Fibroblast of skin of right biceps (primary cell): ENCODE measurements at regions not wholly inside any gene's neighbourhood (a gene's known extent, or its start where the extent isn't known, plus 50 kb on each side); places are given as distances from the start of the nearest gene placed in this dataset.
"Not testable (repeated sequence)": the region's sequence is repeated elsewhere in the genome, so short reads cannot be mapped to it uniquely, and the experiment has no call there.

Experiments
- DNase-seq: peaks from one replicate; pipeline ENCODE4 v3.0.0-alpha.2; 2013

DNA sequence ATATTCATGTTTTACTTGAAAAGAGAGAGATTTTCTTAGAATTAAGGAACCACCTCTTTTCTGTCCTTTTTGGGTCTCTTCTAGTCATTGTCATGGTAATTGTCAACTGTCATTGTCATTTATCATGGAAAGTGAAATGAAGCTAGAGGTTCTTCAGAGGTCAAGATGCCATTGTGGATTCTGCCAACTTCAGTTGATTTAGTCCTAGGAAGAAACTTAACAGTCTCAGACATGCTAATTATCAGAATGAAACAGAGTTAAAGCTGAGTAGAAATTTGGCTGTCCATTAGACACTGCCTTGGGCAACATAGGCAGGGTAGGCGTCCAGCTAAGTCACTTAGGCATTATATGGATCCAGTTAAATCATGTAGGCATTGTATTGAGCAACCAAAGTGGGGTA lies 796.1 kb upstream of the ADGRL3 start:
- DNase-seq: no peak

DNA sequence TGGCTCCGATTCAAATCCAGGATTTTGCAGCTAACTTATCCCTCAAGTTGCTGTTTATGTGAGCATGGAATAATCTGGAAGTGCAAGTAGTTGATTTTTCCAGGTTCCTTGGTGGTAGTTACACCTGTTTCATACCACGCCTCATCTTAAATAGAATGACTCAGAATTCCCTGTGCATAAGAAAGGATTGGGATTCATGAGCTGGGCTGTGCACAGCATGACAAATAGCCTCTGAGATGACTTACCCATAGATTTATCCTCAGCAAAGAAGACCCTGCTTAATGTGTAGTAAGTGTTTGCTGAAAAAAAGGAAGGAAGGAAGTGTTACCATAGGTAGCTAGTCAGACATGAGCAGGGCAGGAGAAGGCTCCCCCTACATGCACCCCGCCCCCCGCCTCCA lies 777.7 kb upstream of the ADGRL3 start:
- DNase-seq: no peak

DNA sequence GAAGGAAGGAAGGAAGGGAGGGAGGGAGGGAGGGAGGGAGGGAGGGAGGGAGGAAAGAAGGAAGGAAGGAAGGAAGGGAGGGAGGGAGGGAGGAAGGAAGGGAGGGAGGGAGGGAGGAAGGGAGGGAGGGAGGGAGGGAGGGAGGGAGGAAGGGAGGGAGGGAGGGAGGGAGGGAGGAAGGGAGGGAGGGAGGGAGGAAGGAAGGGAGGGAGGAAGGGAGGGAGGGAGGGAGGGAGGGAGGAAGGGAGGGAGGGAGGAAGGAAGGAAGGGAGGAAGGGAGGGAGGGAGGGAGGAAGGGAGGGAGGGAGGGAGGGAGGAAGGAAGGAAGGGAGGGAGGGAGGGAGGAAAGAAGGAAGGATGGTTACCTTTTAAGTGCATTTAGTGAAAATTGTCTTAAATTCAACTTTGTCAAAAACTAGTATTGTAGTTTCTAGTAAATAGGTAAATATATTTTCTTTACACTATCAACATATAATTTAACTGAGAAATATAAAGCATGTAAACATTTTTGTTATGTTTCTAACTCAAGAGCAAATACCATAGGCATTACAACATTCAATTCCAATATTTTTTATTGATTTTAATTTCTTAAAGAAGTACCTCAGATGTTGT lies 776.4 kb upstream of the ADGRL3 start:
- DNase-seq: not testable (repeated sequence)

DNA sequence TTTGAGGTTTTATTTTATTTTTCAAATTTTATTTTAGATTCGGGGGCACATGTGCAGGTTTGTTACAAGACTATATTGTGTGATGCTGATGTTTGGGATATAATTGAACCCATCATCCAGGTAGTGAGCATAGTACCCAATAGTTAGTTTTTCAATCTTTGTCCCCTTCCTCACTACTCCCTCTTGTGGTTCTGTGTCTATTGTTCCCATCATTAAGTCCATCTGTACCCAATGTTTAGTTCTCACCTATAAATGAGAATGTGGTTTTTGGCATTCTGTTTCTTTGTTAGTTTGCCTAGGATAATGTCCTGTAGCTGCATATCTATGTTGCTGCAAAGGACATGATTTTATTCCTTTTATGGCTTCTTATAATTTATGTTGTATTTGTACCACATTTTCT lies 767.2 kb upstream of the ADGRL3 start:
- DNase-seq: no peak

DNA sequence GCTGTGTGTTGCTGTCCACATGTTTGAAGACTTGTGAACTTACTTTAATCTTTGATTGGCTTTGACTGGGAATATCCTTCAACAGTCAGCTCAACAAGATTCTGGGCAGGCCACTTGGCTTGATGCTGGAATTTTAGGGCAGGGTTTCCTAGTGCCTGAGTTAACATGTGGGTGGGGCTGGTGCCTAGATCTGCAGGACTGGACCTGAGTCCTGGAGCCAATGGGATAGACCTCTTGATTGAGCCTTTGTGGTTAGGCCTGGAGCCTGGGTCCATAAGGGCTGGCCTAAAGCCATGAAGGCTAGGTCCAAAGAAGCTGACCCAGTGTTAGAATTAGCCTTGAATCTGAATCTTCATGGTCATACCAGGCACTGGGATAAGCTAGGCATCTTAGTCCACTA lies 757.1 kb upstream of the ADGRL3 start:
- no peak for DNase-seq

DNA sequence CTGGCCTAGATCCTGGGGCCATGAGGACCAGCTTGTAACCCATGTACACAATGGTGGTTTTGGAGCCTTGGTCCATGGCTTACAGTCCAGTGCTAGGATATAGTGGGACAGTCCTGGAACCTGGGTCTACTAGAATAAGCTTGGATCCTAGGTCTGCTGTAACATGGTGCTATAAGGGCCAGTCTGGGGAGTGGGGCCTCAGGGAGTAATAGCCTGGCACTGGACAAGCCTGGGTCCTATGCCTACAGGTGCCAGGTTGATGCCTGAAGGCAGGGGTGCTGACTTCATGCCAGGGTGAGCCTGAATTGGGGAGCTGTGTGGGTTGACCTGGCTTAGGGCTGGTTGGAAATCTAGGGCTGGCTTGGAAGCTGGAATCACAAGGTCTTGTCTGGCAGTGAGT lies 756.3 kb upstream of the ADGRL3 start:
- DNase-seq: no peak

DNA sequence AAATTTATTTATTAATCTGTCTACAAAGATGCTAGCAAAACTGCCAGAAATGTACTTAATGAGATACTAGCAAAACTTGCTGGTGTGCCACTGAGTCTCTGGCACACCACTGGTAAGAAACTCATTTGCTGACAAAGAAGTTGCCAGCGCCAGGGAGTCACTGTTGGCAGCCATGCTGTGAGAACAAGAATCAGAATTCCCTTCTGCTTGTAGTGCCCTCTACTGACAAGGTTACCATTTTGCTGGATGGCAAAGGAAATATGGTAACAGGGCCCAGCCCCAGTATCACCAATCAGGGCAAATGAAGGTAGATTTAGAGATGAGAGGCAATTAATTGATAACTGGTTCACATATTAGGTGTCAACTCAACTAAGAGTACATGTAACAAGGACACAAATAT lies 750.1 kb upstream of the ADGRL3 start:
- no peak for DNase-seq

DNA sequence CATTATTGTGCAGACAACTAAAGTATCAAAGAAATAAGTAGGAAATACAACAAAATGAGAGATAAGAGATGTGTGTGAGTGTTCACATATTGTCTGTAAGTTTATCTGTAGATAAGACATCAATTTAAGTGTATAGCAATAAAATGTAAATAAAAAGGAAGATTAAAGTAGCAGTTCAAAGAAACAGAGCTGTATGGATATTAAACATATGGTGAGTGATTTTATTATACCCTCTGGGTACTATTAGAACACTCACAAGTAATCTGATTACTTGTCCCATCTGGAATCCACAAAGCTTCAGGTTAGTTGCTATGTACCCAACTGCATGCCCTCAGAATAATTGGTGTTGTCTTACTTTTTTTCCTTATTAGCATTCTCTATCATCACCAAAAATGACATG lies 747.9 kb upstream of the ADGRL3 start:
- no peak for DNase-seq

DNA sequence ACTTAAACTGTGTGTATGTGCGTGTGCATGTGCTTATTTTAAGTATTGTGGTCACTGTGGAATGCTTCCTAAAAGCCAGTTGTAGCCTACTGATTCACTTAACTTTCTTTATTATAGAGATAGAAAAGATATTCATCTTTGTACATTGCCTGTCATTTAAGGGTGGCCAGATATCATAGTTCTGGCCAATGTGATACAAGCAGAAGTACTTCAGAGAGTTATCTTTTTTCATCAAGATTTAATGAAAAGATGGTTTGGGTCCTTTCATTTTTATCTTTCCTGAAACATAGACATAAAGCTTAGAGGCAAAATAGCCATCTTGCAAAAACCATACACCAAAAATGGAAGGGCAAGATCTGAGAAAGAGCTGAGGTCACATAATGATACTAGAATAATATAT lies 744.7 kb upstream of the ADGRL3 start:
- no peak for DNase-seq

DNA sequence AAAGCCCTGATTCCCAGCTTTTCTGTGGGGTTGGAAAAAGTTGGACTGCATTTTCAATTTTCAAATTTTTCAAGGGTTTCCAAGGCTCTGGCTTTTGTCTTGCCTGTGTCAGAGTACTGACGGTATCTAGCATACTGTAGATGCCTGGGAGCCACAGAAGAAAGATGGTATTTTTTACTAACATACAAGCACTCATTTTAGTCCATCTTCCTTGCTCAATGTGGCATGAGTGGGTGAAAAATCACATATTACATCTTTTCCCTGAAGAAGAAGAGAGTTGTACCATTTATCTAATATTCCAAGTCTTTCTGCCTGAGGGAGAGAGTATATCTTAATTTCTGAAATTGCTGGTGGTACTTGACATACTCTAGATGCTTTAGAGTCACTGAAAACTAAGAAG lies 738.6 kb upstream of the ADGRL3 start:
- DNase-seq: no peak

DNA sequence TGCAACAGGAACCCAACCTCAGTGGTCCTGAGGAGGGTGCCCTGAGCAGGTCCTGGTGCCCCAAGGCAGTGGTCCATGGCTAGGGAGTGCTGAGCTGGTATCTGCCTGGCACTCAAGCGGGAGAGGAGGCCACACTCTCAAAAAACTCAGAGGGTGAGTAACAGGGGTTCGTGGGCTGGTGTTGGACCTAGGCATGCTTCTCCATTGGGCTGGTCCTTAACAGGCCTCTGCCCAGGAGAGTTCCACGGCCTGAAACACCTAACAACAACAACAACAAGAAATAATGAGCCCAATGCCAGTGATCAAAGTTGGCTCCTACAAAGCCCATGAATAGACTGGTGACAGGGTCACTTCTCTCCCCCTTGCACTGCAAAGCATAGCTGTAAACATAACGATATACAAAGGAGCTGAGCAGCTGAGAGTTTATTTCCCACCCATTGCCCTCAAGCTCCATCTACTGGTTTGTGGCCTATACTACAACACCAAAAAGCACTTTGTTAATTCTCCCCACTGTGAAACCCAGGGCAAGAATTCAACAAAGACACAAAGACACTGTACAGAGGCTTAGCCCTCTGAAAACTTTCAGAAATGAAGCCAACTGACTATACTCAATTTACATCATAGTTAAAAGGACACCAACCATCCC lies 736.1 kb upstream of the ADGRL3 start:
- peak; percentile 0 for DNase-seq

DNA sequence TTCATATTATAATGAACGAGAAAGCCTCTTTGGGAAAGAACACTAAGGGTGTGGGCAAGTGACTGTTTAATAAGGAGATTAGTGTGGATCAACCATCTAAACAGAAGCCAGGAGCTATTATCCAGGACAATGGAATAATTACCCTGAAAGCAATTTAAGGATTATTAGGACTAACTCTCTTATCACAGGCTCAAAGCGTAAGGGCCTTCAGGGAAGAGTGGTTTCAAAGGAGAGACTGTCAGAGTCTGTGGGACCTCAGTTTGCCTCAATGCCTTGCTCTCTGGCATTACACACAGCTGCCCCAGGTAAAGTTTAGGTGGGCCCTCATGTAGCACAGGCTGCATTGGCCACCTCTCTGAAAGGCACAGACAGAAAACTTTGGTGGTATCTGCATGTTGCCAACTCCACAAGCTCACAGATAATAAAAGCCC lies 717.2 kb upstream of the ADGRL3 start:
- DNase-seq: no peak

DNA sequence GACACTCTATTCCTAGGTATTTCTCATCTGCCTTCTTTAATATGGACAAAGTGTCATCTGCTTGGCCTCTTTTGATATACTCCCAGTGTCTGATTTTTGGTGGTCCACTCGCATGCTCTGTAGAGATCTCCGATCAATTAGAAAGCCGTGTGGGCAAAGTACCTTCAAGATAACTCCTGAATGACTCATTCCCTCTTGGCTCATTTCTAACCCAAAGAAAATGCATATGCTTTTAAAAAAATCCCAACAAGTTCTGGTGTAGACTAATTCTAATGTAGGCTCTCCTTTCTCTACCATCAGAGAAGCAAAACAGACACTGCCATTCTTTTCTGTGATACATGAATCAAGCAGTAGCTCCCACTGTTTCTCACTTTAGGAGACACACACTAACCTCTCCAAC lies 714.9 kb upstream of the ADGRL3 start:
- peak; percentile 32 for DNase-seq

DNA sequence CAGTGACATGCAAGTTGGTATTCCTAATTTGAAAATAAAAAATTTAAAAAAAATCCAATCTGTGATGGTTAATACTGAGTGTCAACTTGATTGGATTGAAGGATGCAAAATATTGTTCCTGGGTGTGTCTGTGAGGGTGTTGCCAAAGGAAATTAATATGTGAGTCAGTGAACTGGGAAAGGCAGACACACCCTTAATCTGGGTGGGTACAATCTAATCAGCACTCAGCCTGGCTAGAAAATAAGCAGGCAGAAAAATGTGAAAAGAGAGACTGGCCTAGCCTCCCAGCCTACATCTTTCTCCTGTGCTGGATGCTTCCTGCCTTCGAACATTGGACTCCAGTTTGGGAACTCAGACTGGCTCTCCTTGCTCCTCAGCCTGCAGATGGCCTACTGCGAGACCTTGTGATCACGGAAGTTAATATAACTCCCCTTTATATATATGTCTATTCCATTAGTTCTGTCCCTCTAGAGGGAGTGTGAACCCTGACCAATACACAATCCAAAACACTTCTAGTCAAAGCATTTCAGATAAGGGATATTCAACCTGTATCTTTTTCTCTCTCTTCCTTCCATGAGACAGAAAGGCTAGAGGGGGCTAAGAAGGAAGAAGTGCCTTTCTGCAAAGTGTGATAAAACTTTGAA lies 712.9 kb upstream of the ADGRL3 start:
- DNase-seq: not testable (repeated sequence)

DNA sequence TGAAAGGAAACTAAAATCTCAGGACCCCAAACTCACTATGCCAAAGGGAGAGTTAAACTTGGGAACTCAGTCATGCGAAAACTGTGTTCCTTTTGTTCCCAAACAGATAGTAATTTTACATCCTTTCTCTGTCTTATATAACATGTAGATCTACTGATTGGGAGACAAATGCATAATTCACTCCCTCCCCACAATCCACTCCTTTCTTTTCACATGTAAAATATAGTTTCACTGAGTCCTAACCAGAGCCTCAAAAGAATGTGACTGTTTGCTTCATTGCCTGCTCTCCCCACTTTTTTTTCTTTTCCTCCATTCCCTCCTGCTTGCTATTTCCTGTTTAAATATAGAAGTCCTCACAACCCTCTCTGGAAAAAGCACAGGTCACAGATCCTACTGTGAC lies 699.3 kb upstream of the ADGRL3 start:
- DNase-seq: no peak

DNA sequence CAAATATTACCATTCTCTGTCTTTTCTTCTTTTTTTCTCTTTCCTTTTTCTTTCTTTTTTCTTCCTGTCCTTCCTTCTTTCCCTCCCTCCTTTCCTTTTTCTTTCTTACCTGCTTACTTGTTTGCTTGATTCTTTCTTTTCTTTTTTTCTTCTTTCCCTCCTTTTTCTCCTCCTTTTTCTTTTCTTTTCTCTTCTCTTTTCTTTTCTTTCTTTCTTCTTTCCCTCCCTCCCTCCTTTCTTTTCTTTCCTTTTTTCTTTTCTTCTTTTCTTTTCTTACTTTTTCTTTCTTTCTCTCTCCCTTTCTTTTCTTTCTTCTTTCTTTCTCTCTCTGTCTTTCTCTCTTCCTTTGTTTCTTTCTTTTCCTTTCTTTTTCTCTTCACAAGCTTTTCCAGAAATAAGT lies 697.4 kb upstream of the ADGRL3 start:
- DNase-seq: no peak

DNA sequence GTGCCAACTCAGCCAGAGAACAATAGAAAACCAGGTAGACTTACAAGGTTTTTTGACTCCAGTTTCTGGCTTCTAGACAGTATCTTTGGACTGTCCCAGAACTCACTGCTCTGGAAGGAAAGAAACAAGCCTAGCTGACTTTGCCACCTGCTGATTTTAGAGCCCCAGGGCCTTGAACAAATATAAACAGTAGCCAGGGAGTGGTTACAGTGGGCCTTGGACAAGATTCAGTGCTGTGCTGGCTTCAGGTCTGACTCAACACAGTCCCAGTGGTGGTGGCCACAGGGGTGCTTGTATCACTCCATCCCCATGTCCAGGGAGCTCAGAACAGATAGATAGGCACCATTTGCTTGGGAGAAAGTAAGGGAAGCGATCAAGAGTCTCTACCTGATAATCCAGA lies 694.1 kb upstream of the ADGRL3 start:
- DNase-seq: no peak

DNA sequence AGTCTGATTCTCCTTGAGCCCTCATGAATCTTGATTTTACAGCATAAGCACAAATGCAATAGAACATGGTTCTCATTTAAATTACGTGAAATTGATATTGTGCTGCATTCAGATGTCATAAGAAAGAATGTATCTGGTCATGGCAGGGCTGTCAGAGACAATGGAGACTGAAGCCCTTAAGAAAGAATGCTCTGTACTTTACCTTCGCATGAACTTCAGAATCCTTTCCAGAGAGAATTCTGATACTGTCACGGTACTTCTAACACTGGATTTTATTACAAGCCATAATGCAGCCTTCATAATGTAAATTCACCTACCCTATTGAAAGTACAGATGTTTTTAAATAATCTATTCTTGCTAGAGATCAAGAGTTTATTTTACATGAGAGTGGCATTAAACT lies 677.9 kb upstream of the ADGRL3 start:
- no peak for DNase-seq

DNA sequence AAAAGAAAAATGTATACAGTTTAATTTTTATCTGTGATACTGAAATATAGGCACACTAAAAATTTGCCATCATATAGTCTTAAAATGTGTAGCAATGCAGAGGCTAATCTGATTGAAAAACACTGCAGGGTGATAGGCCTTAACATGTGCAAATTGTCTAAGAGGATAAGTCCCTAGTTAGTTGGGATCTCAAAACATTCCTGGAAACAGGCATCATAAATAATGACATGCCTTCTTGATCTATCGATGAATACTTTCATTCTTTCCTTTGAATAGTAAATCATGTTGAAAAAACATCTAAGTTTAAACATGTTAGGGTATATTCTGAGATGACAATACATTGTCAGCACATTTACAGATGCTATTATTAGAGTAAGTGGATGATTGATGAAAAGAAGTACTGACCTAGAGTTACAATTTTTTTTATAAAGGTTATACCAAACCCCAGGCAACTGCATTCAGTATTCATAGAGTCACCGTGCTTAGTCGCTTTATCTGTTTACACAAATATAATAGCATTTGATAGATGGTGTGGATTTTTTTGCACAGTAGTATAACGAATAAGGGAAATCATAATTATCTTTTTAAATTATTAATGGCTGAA lies 668.2 kb upstream of the ADGRL3 start:
- DNase-seq: no peak

DNA sequence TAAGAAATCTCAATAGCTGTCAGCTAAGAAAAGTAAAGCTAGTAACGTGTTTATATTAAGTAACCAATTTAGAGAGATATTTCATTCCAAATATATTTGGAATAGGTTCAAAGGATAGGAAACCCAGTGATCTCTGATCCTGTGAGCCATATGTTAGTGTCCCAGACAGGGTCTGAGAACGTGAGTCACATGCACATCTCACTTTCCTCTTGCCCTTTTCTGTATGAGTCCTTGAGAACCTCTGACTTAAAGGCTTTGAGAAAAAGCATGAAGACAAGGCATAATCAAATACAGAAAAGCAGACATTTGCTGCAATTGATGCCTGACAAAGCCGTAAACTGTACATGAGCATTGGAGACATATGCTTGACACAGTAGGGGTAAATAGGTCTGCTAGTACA lies 655.1 kb upstream of the ADGRL3 start:
- peak; percentile 2 for DNase-seq

DNA sequence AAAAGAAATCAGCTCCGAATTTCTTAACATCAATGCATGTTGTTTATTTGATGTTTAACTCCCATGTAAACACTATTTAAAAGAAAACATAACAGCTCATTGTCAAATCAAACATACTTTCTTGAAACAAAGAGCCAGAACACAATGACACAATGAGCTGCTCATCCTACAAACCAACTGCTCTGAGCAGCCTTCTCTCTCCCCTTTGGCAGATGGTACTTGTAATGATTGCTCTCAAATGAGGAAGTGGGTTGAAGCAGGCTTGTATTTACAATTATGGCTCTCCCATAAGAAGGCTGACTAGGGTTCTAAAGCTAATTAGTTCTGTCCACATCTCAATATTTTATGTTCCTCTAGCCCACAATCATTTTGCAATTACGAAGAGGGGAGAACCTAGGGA lies 637.8 kb upstream of the ADGRL3 start:
- DNase-seq: no peak

DNA sequence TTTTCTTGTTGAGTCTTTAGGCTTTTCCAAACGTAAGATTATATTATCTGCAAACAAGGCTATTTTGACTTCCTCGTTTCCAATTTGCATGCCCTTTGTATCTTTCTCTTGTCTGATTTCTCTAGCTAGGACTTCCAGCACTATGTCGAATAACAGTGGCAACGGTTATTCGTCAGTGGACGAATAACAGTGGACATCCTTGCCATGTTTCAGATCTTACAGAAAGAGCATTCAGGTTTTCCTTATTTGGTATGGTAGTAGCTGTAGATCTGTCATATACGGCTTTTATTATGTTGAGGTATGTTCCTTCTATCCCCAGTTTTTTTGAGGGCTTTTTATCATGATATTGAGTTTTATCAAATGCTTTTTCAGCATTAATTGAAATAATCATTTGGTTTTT lies 634.6 kb upstream of the ADGRL3 start:
- no peak for DNase-seq

DNA sequence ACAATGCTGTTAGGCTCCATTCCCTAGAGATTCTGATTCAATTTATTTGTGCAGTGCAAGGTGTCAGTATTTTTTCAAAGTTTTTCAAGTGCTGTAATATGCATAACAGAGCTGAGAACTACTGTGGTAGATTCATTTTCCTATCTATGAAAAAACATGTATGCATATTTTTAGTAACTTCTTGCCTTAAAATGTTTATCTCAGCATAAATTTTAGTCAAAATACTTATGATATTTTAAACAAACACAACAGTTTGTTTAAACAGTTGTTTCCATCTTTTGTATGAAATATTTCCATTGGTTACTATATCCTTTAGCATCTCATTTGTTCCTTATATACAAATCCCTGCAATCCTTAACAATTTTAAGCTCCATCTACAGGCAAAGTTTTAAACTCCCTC lies 624.8 kb upstream of the ADGRL3 start:
- DNase-seq: no peak

DNA sequence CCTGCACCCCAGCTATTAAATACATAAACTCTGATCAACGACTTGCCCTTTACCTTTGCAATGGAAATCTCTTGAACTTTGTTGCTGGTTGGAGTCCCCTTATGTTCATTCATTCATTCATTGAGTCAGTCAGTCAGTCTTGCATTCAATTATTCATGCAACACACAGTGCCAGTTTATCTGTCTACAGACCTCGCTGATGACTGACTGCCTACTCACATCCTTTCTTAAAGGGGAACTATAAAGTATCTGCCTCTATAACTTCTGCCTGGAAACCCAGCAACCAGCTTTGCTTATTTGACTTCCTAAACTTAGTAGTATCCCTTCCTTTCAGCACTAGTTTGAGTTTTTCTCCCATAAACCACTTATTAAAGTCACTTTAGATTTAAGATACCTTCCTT lies 620.8 kb upstream of the ADGRL3 start:
- DNase-seq: no peak
